Retinal pigment epithelial cell (primary cell): ENCODE measurements at regions not wholly inside any gene's neighbourhood (a gene's known extent, or its start where the extent isn't known, plus 50 kb on each side); places are given as distances from the start of the nearest gene placed in this dataset.

Experiments
- DNase-seq: peaks from one replicate; pipeline ENCODE4 v3.0.0-alpha.2; 2010; ENCODE audit warnings: low read depth
- H3K4me3 ChIP-seq: 2 replicates; pipeline ENCODE4 v1.5.1; 2011; ENCODE audit warnings: mild to moderate bottlenecking, low read length, control low read depth, moderate library complexity
- TF ChIP-seq, protein P1 (sequence below): conservative IDR thresholded peaks from 2 replicates; pipeline ENCODE4 v1.5.1; 2011; ENCODE audit warnings: low read depth, low read length, control low read depth, inconsistent platforms

DNA sequence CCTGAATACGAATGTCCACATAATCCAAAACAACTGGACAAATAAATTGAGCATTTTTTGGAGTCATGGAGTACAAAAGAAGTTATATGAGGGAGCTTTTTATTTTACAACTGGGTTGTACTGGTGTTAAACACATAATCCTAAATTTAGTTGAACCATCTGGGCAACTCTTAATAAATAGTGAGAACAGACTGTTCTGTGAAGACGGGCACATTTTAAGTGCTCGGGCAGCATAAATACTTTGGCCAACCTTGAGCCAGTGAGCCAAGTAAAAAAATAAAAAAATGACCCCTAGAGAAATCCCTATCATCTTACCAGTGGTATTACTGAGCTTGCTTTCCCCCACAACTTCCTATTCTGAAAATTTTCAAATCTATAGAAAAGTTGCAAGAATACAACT lies 50.9 kb upstream of the PSME4 start:
- DNase-seq, result no peak

DNA sequence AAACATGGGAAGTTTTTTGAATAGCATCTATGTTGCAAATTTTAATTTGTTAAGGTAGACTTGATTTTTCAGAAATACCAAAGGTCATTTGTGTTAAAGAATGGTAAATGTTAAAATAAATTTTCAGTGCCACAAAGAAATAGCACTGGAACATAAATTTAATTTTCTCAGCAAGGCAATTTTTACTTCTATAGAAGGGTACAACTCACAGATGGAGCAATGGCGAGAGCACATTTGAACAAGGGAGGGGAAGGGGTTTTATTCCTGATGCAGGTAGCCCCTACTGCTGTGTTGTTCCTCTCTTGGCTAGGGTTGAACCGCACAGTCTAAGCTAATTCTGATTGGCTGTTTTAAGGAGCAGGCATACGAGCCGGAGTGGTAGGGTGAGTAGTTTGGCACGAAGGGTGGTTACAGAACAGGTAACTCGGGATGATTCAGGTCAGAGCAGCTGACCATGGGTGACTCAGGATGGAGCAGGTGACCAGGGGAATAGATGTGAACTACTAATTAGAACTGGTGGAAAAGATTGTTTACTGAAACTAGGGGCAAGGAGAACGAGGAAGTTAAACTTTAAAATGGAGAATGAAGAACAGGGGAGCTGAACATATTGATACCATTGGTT lies 50.1 kb upstream of the PSME4 start:
- no peak overlapping the region for H3K4me3 ChIP-seq
- no peak for DNase-seq
- TF ChIP-seq, protein P1, sequence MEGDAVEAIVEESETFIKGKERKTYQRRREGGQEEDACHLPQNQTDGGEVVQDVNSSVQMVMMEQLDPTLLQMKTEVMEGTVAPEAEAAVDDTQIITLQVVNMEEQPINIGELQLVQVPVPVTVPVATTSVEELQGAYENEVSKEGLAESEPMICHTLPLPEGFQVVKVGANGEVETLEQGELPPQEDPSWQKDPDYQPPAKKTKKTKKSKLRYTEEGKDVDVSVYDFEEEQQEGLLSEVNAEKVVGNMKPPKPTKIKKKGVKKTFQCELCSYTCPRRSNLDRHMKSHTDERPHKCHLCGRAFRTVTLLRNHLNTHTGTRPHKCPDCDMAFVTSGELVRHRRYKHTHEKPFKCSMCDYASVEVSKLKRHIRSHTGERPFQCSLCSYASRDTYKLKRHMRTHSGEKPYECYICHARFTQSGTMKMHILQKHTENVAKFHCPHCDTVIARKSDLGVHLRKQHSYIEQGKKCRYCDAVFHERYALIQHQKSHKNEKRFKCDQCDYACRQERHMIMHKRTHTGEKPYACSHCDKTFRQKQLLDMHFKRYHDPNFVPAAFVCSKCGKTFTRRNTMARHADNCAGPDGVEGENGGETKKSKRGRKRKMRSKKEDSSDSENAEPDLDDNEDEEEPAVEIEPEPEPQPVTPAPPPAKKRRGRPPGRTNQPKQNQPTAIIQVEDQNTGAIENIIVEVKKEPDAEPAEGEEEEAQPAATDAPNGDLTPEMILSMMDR, result no peak

More for the DNA sequence above, 50.9 kb upstream of the PSME4 start:
- TF ChIP-seq, protein P1, result no peak
- H3K4me3 ChIP-seq, result no peak overlapping the region
